22Rv1 (cell line): ENCODE measurements at regions not wholly inside any gene's neighbourhood (a gene's known extent, or its start where the extent isn't known, plus 50 kb on each side); places are given as distances from the start of the nearest gene placed in this dataset.

Experiments used
- ZFX ChIP-seq: fragments of 450-650 bp; IDR thresholded peaks from 2 replicates; pipeline ENCODE4 v1.6.1; 2017; ENCODE audit warnings: antibody characterized with exemption, borderline replicate concordance
- TF ChIP-seq, protein P1 (sequence below): fragments of 450-650 bp; IDR thresholded peaks from 2 replicates; pipeline ENCODE4 v1.5.1; 2017; ENCODE audit warnings: mild to moderate bottlenecking

DNA sequence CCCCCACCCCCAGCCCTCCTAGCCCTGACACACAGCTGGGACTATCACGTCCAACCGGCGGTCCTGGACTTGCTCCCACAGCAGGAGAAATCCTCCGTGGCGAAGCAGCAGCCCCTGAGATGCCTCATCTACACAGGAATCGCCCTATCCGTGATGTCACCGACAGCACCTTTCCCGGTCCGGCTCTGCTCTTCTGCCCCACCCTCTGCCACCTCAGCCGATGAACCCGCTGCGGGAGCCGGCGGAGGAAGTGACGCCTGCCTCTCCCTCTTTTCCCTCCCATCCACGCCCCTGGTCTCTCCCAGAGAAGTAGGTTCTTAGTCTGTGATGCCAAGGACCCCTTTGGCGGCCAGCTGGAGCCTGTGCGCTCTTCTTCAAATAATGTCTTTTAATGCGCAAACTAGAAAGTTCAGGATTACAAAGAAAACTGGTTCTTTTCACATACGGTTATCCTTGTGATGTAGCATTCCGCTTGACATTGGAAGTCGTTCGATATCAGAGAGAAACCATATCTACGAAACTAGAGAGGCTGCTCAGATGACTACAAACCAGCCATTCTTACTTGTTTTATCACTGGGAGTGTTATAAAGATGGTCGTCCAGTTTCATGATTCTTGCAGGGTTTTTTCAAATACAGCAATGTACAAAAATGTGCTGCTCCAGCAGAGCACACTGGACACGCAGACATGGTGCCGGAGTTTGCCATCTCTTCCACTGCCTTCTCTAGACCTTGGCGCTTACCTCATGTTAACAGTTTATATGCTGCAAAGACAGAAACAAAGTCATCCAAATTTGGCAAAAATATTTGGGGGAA lies 120.3 kb downstream of the PPIAL4G start:
- TF ChIP-seq, protein P1, sequence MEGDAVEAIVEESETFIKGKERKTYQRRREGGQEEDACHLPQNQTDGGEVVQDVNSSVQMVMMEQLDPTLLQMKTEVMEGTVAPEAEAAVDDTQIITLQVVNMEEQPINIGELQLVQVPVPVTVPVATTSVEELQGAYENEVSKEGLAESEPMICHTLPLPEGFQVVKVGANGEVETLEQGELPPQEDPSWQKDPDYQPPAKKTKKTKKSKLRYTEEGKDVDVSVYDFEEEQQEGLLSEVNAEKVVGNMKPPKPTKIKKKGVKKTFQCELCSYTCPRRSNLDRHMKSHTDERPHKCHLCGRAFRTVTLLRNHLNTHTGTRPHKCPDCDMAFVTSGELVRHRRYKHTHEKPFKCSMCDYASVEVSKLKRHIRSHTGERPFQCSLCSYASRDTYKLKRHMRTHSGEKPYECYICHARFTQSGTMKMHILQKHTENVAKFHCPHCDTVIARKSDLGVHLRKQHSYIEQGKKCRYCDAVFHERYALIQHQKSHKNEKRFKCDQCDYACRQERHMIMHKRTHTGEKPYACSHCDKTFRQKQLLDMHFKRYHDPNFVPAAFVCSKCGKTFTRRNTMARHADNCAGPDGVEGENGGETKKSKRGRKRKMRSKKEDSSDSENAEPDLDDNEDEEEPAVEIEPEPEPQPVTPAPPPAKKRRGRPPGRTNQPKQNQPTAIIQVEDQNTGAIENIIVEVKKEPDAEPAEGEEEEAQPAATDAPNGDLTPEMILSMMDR, result no peak
- TF ChIP-seq ZFX, result no peak
